ENCODE measurements at regions not wholly inside any gene's neighbourhood (a gene's known extent, or its start where the extent isn't known, plus 50 kb on each side); places are given as distances from the start of the nearest gene placed in this dataset.

DNA sequence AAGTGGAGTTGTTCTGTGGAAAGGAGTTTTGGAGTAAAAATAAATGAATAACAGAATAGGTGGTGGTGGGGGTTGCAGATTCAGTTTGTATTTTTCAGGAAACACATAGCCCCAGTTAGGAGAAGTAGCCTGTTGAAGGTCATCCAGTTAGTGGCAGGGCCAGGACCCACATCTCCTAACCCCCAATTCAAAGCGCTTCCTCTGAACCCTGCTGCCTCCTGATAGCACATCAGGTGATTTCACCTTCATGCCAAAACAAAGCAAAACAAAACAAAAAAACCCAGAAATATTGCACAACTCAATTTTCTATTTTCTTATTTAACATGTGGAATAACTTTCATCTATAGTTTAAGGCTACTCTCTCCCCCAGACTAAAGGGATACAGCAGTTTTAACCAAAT lies 112.3 kb upstream of the UGP2 start:
- TF ChIP-seq EZH2 (IDR thresholded peaks at IDR 0.05; ENCODE audit: borderline replicate concordance, insufficient read depth, low read depth, low read length, poor library complexity, severe bottlenecking), result no peak
- TF ChIP-seq, protein P1, sequence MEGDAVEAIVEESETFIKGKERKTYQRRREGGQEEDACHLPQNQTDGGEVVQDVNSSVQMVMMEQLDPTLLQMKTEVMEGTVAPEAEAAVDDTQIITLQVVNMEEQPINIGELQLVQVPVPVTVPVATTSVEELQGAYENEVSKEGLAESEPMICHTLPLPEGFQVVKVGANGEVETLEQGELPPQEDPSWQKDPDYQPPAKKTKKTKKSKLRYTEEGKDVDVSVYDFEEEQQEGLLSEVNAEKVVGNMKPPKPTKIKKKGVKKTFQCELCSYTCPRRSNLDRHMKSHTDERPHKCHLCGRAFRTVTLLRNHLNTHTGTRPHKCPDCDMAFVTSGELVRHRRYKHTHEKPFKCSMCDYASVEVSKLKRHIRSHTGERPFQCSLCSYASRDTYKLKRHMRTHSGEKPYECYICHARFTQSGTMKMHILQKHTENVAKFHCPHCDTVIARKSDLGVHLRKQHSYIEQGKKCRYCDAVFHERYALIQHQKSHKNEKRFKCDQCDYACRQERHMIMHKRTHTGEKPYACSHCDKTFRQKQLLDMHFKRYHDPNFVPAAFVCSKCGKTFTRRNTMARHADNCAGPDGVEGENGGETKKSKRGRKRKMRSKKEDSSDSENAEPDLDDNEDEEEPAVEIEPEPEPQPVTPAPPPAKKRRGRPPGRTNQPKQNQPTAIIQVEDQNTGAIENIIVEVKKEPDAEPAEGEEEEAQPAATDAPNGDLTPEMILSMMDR (IDR thresholded peaks at IDR 0.05), result no peak

Measured in B cell (primary cell).